HEK293T (cell line): ENCODE measurements at regions not wholly inside any gene's neighbourhood (a gene's known extent, or its start where the extent isn't known, plus 50 kb on each side); places are given as distances from the start of the nearest gene placed in this dataset.

Source experiments
- CTCF ChIA-PET: fragments of 350-600 bp; formaldehyde crosslinking; extraction: SDS; loops from one replicate; lab custom pipeline; 2021; ENCODE audit warnings: antibody characterized with exemption, inconsistent platforms; lab: Yijun Ruan, JAX
- POLR2A ChIA-PET: fragments of 350-600 bp; formaldehyde crosslinking; extraction: SDS; loops from one replicate; lab custom pipeline; 2020; ENCODE audit warnings: antibody characterized with exemption, inconsistent platforms; lab: Yijun Ruan, JAX
- DNase-seq: peaks from one replicate; pipeline ENCODE4 v3.0.0; 2012; ENCODE audit warnings: mixed read lengths; ENCODE audit errors: extremely low spot score
- ARNT ChIP-seq: fragments of 450-650 bp; IDR thresholded peaks from 2 replicates; pipeline ENCODE4 v1.6.1; 2017; ENCODE audit warnings: mild to moderate bottlenecking
- BHLHE40 ChIP-seq: fragments of 450-650 bp; IDR thresholded peaks from 2 replicates; pipeline ENCODE4 v1.6.1; 2016; ENCODE audit warnings: mild to moderate bottlenecking, moderate library complexity, borderline replicate concordance
- CTBP1 ChIP-seq: fragments of 450-650 bp; IDR thresholded peaks from 2 replicates; pipeline ENCODE4 v1.6.1; 2016; ENCODE audit warnings: borderline replicate concordance
- ELF4 ChIP-seq: fragments of 450-650 bp; IDR thresholded peaks from 2 replicates; pipeline ENCODE4 v1.6.1; 2017; ENCODE audit warnings: antibody characterized with exemption
- FOXA1 ChIP-seq: fragments of 450-650 bp; IDR thresholded peaks from 2 replicates; pipeline ENCODE4 v1.6.1; 2016; ENCODE audit warnings: mild to moderate bottlenecking
- FOXK2 ChIP-seq: fragments of 450-650 bp; IDR thresholded peaks from 2 replicates; pipeline ENCODE4 v1.6.1; 2016; ENCODE audit warnings: mild to moderate bottlenecking
- FOXM1 ChIP-seq: fragments of 450-650 bp; IDR thresholded peaks from 2 replicates; pipeline ENCODE4 v1.6.1; 2017; ENCODE audit warnings: mild to moderate bottlenecking, borderline replicate concordance
- HDGF ChIP-seq: fragments of 450-650 bp; IDR thresholded peaks from 2 replicates; pipeline ENCODE4 v1.6.1; 2017; ENCODE audit warnings: antibody characterized with exemption, borderline replicate concordance
- L3MBTL2 ChIP-seq: fragments of 450-650 bp; conservative IDR thresholded peaks from 2 replicates; pipeline ENCODE4 v1.6.1; 2016; ENCODE audit warnings: mild to moderate bottlenecking
- LEF1 ChIP-seq: fragments of 450-650 bp; IDR thresholded peaks from 2 replicates; pipeline ENCODE4 v1.6.1; 2017; ENCODE audit warnings: mild to moderate bottlenecking, borderline replicate concordance
- NFRKB ChIP-seq: fragments of 450-650 bp; IDR thresholded peaks from 2 replicates; pipeline ENCODE4 v1.6.1; 2016; ENCODE audit warnings: mild to moderate bottlenecking, moderate library complexity
- PKNOX1 ChIP-seq: fragments of 450-650 bp; IDR thresholded peaks from 2 replicates; pipeline ENCODE4 v1.6.1; 2016
- SP1 ChIP-seq: fragments of 450-650 bp; IDR thresholded peaks from 2 replicates; pipeline ENCODE4 v1.6.1; 2017
- SUZ12 ChIP-seq: fragments of 450-650 bp; IDR thresholded peaks from 2 replicates; pipeline ENCODE4 v1.6.1; 2016; ENCODE audit warnings: mild to moderate bottlenecking
- TARDBP ChIP-seq: fragments of 450-650 bp; IDR thresholded peaks from 2 replicates; pipeline ENCODE4 v1.6.1; 2016
- ZNF384 ChIP-seq: fragments of 450-650 bp; IDR thresholded peaks from 2 replicates; pipeline ENCODE4 v1.6.1; 2016

GRCh38 chr2:216769626-216770025, 74.3 kb upstream of the IGFBP5 start:
- no peak for TF ChIP-seq L3MBTL2
- TF ChIP-seq NFRKB: no peak
- TF ChIP-seq HDGF: no peak
- TF ChIP-seq ARNT: no peak
- no peak for TF ChIP-seq FOXM1
- TF ChIP-seq FOXA1: no peak
- TF ChIP-seq FOXK2: no peak
- no peak for TF ChIP-seq ZNF384
- TF ChIP-seq SP1: no peak
- no peak for TF ChIP-seq SUZ12
- no peak for TF ChIP-seq LEF1
- TF ChIP-seq TARDBP: no peak
- TF ChIP-seq CTBP1: no peak
- TF ChIP-seq PKNOX1: no peak
- no peak for TF ChIP-seq BHLHE40
- TF ChIP-seq ELF4: no peak
- CTCF ChIA-PET: interaction anchor here (0.8 kb wide), 1 partner anchor 397 kb away, joined by 3 read pairs; no protein-coding TSS in a partner anchor
- POLR2A ChIA-PET: no interaction called here
- DNase-seq: no peak

- no peak for TF ChIP-seq CTBP1
- TF ChIP-seq FOXA1: no peak
- TF ChIP-seq FOXM1: no peak
- no peak for TF ChIP-seq PKNOX1
- TF ChIP-seq L3MBTL2: no peak
- TF ChIP-seq ELF4: no peak
- TF ChIP-seq TARDBP: no peak
- no peak for TF ChIP-seq BHLHE40
- no peak for TF ChIP-seq ARNT
- no peak for TF ChIP-seq SP1
- no peak for TF ChIP-seq FOXK2
- TF ChIP-seq LEF1: no peak
- no peak for TF ChIP-seq ZNF384
- no peak for TF ChIP-seq HDGF
- TF ChIP-seq NFRKB: no peak
- TF ChIP-seq SUZ12: no peak
- no peak for DNase-seq
- ChIA-PET POLR2A (no interaction called here), CTCF (interaction anchor here (0.8 kb wide), 1 partner anchor 397 kb away, joined by 3 read pairs; no protein-coding TSS in a partner anchor)
Observed at GRCh38 chr2:216768908-216769411, 73.6 kb upstream of the IGFBP5 start.

- no peak for DNase-seq
- TF ChIP-seq SUZ12 (no peak), PKNOX1 (no peak), ZNF384 (no peak), NFRKB (no peak), FOXA1 (no peak), LEF1 (no peak), BHLHE40 (no peak), ELF4 (no peak), TARDBP (no peak), FOXM1 (no peak)
- POLR2A ChIA-PET: interaction anchor here (0.6 kb wide), 1 partner anchor 671 kb away, joined by 3 read pairs; no protein-coding TSS in a partner anchor
- CTCF ChIA-PET: interaction anchor here (0.9 to 1.6 kb wide), 2 partner anchors 11 to 72 kb away, joined by 3 to 5 read pairs; no protein-coding TSS in a partner anchor
Observed at GRCh38 chr2:216765761-216766262, 70.5 kb upstream of the IGFBP5 start.

- TF ChIP-seq SUZ12 (no peak), LEF1 (no peak), PKNOX1 (no peak), TARDBP (no peak), L3MBTL2 (no peak), FOXM1 (no peak)
- ChIA-PET CTCF (no interaction called here), POLR2A (no interaction called here)
- DNase-seq: no peak
Observed at GRCh38 chr2:216763396-216763795, 68.0 kb upstream of the IGFBP5 start.

- TF ChIP-seq CTBP1 (no peak), PKNOX1 (no peak), ARNT (no peak), FOXA1 (no peak), LEF1 (no peak), L3MBTL2 (no peak), TARDBP (no peak), FOXM1 (no peak), NFRKB (no peak), HDGF (no peak), FOXK2 (no peak), SUZ12 (no peak), SP1 (no peak), BHLHE40 (no peak), ZNF384 (no peak), ELF4 (no peak)
- ChIA-PET CTCF (no interaction called here), POLR2A (no interaction called here)
- no peak for DNase-seq
Observed at GRCh38 chr2:216761809-216762208, 66.5 kb upstream of the IGFBP5 start.
